22Rv1 (cell line): ENCODE measurements at regions not wholly inside any gene's neighbourhood (a gene's known extent, or its start where the extent isn't known, plus 50 kb on each side); places are given as distances from the start of the nearest gene placed in this dataset.

Source experiments
- H3K27ac ChIP-seq: fragments of 450-650 bp; 2 replicates; pipeline ENCODE4 v1.5.1; 2017
- ZFX ChIP-seq: fragments of 450-650 bp; IDR thresholded peaks from 2 replicates; pipeline ENCODE4 v1.6.1; 2017; ENCODE audit warnings: antibody characterized with exemption, borderline replicate concordance
- TF ChIP-seq, protein P1 (sequence below): fragments of 450-650 bp; IDR thresholded peaks from 2 replicates; pipeline ENCODE4 v1.5.1; 2017; ENCODE audit warnings: mild to moderate bottlenecking

DNA sequence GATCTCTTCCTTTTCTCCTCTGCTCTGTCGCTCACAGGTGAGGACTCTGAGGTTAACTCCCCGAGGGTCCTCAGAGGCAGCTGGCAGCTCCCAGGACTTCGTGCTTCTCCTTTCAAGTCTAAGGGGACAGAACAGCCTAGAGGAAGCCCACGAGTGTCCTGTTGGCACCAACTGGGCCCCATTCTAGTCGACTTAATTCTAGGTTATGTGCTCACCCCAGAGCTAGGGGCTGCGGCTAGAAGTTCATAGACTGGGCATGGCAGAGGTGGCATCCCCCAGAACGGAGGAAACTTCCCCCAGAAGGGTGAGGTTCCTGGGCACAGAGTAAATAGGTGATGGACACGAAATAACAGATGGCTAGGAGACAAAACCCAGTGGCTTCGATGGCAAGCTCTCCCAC lies 259.4 kb downstream of the TEX36 start:
- TF ChIP-seq, protein P1, sequence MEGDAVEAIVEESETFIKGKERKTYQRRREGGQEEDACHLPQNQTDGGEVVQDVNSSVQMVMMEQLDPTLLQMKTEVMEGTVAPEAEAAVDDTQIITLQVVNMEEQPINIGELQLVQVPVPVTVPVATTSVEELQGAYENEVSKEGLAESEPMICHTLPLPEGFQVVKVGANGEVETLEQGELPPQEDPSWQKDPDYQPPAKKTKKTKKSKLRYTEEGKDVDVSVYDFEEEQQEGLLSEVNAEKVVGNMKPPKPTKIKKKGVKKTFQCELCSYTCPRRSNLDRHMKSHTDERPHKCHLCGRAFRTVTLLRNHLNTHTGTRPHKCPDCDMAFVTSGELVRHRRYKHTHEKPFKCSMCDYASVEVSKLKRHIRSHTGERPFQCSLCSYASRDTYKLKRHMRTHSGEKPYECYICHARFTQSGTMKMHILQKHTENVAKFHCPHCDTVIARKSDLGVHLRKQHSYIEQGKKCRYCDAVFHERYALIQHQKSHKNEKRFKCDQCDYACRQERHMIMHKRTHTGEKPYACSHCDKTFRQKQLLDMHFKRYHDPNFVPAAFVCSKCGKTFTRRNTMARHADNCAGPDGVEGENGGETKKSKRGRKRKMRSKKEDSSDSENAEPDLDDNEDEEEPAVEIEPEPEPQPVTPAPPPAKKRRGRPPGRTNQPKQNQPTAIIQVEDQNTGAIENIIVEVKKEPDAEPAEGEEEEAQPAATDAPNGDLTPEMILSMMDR: no peak
- no peak for TF ChIP-seq ZFX
- no peak overlapping the region for H3K27ac ChIP-seq

DNA sequence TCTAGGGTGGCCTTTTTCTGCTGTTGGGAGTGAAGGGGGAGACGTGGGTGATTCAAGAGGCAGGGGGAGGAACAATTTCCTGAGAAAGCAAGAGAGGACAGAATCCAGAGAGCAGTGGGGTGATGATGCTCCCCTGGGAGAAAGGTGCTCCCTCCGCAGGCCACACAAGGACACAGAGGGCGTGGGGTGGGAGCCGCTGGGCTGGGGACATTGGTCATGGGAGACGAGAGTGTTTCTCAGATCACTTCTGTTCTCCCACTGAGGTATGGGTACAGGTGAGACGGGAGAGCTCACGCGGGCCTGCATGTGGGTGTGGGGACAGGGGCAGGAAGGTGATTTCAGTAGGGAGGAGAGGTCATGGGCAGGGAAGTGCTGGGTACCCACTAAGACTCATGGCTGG lies 259.5 kb upstream of the CTBP2 start:
- H3K27ac ChIP-seq: no peak overlapping the region
- TF ChIP-seq ZFX: no peak
- TF ChIP-seq, protein P1: no peak

DNA sequence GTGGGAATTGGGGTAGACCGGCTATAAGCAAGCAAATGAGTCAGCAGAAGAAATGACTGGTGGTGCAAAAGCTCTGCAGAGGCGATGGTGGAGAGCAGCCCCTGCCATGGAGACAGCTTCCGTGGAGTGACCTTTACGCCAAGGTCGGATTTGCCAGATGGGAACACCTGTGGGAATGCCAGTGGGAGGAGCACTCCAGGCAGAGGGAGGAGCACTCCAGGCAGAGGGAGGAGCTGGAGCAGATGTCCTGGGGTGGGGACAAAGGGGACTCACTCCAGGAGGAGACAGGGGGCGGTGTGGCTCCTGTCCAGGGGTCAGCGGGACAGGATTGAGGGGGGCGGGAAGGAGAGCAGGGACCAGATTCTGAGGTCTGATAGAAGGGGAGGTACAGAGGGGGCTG lies 258.8 kb upstream of the CTBP2 start:
- no peak overlapping the region for H3K27ac ChIP-seq
- TF ChIP-seq, protein P1: no peak
- TF ChIP-seq ZFX: no peak

DNA sequence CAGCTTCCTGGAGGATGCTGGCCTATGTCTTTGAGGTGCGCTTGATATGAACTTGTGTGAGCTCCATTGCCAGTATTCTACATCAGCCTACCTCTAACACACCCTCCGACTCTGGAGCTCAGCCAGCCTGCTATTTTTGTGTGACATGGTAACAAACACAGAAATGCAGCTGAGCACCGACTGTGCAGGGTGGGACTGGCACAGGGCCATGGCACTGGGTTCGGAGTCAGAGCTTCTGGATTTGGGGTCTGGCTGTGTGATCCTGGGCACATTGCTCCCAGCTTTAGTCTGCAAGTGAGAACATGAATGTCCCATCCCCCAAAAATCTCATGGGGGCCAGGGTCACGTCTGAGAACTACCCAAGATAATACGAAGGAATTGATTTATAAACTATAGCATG lies 257.2 kb upstream of the CTBP2 start:
- no peak overlapping the region for H3K27ac ChIP-seq
- TF ChIP-seq, protein P1: no peak
- no peak for TF ChIP-seq ZFX

DNA sequence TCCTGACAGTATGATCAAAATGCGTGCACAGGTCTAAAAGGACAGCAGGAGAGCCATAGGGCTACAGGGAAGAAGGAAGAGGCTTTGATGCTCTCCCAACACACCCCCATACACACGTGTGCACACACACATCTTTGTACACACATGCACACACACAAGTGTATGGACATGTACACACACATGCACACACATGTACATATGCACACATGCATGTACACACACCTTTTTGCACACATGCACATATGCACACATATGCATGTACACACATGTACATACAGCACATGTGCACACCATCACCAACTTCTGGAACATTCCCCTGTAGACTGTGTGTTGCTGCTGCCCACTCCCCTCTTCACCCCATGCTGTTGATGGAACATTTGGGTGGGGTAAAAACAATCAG lies 255.6 kb upstream of the CTBP2 start:
- no peak overlapping the region for H3K27ac ChIP-seq
- TF ChIP-seq, protein P1: no peak
- no peak for TF ChIP-seq ZFX

DNA sequence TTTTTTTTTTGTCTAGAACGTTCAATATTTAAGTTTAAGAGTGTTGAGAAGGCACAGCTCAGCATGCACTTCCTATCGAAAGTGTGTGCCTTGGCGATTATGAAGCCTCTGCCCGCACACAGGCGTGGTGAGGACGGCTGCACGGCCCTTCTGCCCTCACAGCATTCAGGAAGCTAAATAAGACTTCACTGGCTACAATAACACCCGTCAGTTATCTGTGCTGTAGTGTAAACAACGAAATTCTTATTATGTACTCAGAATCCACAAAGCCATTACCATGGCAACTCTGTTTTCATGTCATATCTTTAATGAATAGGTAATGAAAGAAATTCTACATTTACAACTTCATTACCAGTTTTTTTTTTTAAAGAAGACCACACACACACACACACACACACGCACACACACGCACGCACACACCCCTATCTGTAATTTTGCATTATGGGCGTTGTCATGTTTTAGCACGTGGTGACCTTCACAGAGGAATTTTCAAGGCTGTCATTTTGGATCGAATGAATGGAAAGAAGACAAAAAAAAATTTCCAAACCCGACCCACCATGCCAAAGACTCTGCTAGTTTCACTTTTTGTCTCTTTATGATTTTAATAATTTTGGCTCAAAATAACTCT lies 254.8 kb upstream of the CTBP2 start:
- TF ChIP-seq, protein P1: no peak
- no peak for TF ChIP-seq ZFX
- H3K27ac ChIP-seq: no peak overlapping the region

DNA sequence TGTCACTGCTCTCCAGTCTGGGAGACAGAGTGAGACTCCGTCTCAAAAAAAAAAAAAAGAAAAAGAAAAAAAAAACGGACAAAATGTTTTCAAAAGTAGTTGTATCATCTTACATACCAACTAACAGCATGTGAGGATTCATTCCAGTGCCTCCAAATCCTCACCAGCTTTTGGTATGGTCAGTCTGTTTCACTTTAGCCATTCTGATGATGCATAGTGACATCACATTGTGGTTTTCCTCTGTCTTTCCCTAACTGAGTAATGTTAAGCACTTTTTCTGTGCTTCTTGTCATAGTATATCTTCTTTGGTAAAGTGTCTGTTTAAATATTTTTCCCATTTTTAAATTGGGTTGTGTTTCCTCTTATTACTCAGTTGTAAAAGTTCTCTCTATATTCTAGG lies 251.4 kb upstream of the CTBP2 start:
- no peak for TF ChIP-seq ZFX
- TF ChIP-seq, protein P1: no peak
- no peak overlapping the region for H3K27ac ChIP-seq
